Astrocyte of the spinal cord (primary cell): ENCODE measurements at regions not wholly inside any gene's neighbourhood (a gene's known extent, or its start where the extent isn't known, plus 50 kb on each side); places are given as distances from the start of the nearest gene placed in this dataset.
"Not testable (repeated sequence)": the region's sequence is repeated elsewhere in the genome, so short reads cannot be mapped to it uniquely, and the experiment has no call there.

Source experiments
- DNase-seq: peaks from one replicate; pipeline ENCODE4 v3.0.0; 2011; ENCODE audit warnings: low read depth, low spot score
- H3K4me3 ChIP-seq: 2 replicates; pipeline ENCODE4 v1.5.1; 2011; ENCODE audit warnings: low read depth, mild to moderate bottlenecking, low read length, moderate library complexity
- CTCF ChIP-seq: IDR thresholded peaks from 2 replicates; pipeline ENCODE4 v1.5.1; 2012; ENCODE audit warnings: low read depth, mild to moderate bottlenecking, low read length, inconsistent platforms
- in situ Hi-C: cut with HindIII; loops from 2 replicates; pipeline ENCODE4 v1.10.0; 2017; ENCODE audit warnings: low sequenced_read_pairs

DNA sequence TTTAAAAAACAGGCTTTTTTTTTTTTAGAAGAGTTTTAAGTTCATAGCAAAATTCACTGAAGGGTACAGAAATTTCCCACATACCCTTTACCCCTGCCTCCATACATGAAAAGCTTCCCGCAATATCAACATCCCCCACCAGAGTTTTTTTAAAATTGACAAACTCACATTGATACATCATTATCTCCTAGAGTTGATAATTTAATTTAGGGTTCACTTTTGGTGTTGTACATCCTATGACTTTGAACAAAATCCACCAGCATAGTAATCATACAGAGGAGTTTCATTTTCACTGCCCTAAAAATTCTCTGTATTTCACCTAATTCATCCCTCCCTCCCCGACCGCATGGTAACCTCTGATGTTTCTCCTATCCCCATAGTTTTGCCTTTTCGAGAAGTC lies 53.6 kb upstream of the KCNK2 start:
- no peak overlapping the region for H3K4me3 ChIP-seq
- in situ Hi-C loops = no loop called here
- TF ChIP-seq CTCF = no peak
- no peak for DNase-seq

- in situ Hi-C loops, DNase-seq, H3K4me3 ChIP-seq: not testable (repeated sequence)
Observed at GRCh38 chr1:215030581-215030980, 52.0 kb upstream of the KCNK2 start.

- no peak for DNase-seq
- no peak for TF ChIP-seq CTCF
- in situ Hi-C loops = no loop called here
- H3K4me3 ChIP-seq = no peak overlapping the region
Observed at GRCh38 chr1:215031392-215031791, 51.1 kb upstream of the KCNK2 start.
